GM21786 (cell line): ENCODE measurements at regions not wholly inside any gene's neighbourhood (a gene's known extent, or its start where the extent isn't known, plus 50 kb on each side); places are given as distances from the start of the nearest gene placed in this dataset.

Experiments
- ATAC-seq: cut with Tn5 transposase; IDR thresholded peaks from one replicate; pipeline ENCODE4 v1.9.1; 2021; ENCODE audit not compliant: unreplicated experiment

DNA sequence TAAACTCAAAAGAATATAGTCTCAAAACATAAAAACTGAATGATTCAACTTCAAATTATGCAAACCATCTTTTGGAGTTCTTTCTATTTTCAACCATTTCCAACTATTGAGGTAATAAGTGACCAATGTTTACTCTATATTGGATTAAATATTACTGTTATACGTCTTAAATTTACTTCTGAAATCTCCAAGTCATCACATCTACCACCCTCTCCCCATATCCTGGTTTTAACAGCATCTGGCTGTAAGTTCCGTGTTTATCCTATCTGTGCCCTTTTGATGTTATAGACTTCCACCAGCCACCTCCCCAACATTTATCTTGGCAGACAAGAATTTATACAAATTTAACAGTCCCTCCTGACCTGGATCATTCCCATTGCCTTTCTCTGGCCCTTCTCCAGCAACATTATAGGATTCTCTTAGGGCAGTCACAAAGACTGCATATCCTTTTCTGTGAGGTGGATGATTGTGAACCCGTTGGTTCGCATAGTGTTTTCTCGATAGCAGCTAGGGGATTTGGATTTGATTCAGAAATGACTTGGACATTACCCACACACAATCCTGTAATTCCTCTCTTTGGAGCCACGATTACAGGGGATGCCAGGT lies 313.4 kb upstream of the FMN2 start:
- no peak for ATAC-seq

DNA sequence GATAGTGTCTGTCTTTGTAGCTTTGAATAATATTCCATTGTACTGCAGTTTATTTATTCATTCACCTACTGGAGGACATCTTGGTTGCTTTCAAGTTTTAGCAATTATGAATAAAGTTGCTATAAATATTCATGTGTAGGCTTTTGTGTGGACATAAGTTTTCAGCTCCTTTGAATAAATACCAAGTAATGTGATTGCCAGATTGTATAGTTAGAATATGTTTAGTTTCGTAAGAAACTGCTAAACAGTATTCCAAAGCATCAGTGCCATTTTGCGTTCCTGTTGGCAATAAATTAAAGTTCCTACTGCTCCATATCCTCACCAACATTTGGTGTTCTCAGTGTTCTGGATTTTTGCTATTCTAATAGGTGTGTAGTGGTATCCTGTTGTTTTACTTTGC lies 311.7 kb upstream of the FMN2 start:
- ATAC-seq: no peak

DNA sequence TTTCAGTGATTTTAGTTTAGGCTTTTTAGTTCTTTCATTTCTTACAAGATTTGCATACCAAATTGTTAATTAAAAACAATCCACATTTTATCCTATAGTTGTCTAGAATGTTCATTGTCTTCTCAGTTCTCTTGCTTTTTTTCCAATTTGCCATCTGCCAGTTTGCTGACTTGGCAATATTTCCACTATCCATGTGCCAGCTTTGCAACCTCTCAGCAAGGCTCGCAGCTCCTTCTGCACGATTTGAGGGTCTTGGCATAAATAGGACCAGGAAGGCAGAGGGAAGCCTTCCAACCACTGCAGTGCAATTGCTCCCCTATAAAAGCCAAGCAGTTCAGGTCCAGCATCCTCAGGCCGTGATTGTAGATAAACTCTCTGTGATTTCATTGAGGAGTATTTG lies 306.8 kb upstream of the FMN2 start:
- no peak for ATAC-seq

DNA sequence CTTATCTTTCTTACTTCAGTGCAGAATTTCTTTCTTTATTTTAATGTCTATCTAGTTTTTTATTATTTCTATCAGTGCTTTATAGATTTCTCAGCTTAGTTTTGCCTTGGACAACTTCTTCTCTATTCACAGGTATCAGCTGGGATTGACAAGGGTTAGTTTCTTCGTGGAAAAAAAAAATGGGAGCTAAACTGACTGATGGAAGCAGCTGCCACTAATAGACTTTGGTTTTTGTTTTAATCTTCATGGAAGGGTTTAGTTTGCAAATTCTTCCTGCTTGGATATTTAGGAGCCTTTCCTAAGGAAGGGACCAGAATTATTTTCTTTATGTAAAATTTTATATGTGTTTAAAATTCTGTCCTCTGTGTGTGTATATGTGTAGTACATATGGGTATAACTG lies 306.1 kb upstream of the FMN2 start:
- ATAC-seq: no peak

DNA sequence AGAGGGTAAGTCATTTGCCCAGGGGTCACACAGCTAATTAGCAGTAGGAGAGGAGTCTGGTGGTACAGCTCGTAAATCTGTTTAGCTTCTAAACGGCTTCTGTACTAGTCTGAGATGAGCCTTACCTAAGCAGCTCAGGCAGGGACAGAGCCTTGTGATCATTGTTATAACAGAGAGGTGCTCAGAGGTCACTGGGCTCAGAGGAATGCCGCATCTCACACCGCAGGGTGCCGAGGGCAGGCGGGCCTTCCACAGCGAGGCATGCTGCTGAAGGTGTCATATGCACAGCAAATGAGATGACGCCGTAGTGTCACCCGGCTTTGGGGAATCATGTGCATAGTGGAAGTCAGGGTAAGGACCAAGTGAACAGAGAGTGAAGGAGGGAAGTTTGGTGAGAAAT lies 305.2 kb upstream of the FMN2 start:
- ATAC-seq: no peak

DNA sequence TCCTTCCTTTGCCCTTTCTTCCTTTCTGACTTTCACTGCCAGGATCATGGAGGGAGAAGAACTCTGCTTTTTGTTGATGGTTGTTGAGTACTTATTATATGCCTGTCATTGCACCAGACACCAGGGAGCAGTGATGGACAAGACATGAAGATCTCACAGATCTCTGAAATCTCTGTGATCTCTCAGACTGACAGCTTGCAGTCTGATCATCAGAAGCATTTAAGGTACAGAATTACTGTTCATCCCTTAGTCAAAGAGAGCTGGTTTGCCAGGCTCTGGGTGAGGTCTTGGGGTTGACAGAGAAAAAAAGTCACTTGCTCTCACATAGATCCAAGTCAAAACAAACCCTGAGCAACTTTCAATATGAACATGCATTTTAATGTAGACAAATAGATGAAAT lies 299.5 kb upstream of the FMN2 start:
- ATAC-seq: no peak

DNA sequence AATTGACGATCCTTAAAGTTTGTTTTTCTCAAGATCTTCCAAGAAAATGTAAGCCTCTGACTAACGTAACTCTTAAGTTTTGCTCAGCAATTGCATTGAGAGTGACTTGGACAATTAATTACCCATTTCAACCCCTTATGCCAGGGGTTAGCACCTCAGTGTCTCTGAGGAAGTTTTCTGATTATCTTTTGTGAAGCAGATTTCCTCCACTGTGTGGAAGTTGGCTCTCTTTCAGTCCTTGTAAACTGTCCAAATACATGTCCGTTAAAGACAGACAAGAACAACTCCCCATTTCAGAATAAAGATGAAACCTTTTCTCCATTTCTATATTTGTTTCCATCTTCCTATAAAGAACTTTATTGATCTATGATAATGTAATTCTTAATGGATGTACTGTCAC lies 296.4 kb upstream of the FMN2 start:
- no peak for ATAC-seq

DNA sequence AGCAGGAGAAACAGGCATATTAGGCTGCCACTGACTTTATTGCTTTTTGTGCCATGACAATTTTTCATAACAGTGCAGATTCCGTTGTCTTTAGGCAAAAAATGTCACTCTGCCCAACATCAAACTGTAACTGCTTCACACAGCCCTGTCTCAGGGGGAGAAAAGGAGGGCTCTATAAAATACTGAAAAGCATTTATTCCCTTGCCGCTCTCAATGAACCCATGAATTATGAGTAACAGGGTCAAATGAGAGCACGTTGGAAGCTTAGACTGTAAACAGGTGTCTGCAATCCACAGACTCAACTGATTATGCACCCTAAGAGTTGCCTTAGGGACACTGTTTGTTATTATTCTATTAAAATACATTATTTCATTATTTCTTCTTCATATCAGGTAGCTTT lies 292.1 kb upstream of the FMN2 start:
- ATAC-seq: no peak

DNA sequence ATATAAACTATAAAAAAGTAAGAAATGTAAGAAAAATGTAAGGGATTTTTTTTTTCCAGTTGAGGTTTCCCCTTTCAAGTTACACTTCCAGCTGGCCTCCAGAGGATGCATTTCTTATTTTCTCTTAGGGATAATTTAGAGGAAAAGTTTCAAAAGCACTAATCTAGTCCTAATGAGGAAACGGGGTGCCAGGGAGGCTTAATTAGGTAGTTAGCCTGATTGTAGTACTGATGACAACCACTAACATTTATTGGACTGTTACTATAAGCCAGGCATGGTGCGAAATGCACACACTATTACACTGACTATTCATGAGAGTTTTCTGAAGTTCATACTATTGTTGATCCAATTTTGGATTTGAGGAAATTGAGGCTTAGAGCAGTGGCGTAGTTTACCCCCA lies 290.8 kb upstream of the FMN2 start:
- no peak for ATAC-seq

DNA sequence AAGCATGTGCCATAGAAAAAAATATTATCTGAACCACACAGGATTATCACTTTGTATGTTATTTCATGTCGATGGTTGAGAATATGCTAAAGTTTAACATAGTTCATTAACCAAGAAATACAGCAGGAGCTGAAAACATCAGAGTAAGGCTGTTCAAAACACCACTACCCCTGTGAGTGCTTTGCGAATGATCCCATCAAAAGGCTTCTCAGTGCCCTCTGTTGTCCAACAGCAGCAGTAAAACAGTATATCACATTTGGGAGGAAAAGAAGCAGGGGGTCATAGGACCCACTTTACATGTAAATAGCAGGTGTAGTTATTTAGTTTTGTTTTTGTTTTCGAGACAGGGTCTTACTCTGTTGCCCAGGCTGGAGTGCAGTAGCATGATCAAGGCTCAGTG lies 289.4 kb upstream of the FMN2 start:
- ATAC-seq: no peak

DNA sequence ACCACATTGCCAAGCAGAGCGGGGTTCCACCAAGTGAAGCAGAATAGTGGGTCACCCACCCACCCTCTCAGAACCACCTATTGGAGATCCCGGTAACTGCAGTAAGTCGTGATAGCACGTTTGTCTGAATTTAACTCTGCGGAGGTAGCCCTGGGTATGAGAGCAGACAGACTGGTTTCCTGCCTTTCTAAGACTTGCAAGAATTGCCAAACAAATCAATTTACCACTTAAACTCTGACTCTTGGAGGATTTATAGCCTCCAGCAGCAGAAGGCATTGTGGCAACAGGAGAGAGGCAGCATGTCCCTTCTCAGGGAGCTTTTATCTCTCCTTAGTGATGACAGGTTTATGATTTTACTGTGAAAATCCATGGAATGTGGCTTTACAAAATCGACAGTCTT lies 287.9 kb upstream of the FMN2 start:
- ATAC-seq: no peak

DNA sequence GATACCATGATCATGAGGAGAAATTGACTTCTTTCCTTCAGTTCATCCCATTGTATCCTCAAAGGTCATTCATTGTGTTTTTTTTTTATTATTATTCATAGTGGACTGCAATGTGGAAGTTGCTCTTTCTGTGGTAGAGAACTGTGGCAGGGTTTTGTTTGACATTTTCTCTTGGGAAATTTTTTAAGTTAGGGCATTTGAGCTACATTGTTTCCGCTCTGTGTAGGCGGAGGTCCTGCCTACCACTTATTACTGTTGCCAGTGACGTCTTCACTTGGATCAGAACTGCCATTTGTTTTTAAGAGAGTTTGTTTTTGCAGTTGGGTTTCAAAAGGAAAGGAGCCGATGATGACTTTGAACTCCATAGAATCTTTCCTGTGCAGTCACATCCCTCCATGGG lies 287.4 kb upstream of the FMN2 start:
- no peak for ATAC-seq

DNA sequence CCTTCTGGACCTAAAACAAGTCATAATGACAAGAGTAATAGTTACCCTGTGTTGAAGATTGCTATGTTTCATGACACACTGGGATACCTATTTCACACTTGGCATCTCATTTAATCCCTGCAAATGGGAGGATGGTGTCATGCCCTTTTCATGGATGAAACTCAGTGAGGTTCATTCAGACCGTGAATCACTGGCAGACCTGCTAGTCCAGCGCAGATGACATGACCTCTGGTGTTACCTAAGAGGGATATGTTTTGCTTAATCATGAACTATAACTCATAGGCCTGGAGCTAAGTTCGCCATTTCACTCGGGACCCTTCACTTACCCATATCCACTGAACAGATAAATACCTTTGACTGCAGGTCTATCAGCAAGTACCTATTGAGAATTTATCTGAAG lies 286.6 kb upstream of the FMN2 start:
- ATAC-seq: no peak

DNA sequence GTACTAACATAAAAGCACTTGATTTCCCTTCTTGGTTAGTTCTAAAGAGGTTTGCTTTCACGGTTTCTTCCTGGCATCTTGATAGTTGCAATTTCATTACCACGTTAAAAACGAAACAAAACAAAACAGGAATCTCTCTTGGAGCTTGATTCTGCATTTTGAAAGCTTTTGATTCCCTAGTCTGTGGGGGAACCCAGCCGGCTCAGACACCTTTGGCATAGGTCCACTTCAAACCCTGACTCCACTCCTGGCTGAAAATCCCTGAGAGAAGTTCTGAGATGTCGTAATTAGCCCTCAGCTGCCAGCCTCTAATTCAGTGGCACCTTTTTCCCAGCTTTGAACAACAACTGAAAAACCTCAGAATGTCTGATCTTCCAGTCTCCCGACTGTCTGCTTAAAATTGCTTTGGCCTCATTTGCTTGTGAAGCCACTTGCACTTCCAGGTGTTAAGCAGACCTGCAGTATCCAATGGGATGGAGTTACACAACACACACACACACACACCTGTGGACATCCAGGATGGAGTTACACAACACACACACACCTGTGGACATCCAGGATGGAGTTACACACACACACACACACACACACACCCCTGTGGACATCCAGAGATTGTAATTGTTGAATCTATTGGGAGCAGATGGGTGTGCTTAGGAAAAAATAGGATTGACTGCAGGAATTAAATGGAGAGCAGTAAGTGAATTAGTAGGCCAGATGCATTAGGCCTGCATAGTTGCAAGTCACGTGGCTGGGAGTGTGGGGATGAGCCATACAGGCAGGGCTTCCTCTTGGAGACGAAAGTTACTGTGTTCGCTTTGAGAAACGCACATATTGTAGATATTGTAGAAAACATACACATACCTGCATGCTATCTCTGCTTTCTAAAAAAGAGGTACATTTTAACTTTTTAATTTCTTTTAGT lies 285.6 kb upstream of the FMN2 start:
- no peak for ATAC-seq

DNA sequence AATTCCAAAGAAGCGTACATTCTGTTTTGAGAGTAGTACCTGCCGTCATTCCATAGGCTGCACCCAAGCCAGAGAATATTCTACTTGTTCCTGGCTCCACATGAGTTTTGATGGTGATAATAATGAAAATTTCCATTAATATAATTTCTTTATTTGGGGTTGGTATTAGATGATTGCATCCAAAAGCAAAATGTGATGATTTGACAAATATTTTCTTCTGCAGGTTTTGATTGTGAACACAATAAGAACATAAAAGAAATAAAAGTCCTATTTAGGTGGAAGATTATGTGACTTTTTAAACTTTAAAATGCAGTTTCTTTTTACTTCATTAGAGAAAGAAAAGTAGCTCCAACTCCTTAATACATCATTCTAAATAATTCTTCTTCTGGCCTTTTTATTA lies 284.8 kb upstream of the FMN2 start:
- ATAC-seq: no peak

DNA sequence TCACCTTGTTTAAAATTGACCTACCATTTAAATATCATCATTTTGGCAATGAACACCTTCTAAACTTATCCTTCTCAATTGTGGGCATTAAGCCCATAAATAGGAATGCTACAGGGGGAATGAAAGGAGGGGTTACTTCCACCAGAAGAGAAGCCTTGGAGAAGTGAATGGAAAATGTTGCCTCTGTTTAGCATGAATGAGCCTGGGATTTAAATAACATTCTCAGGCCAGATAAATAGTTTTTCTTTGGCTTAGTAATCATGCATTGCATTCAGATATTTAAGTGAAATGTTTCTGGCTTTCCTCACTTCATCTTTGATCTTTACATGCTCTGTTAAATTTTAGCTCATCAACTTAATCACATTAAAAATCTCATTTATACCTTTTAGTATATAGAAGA lies 284.3 kb upstream of the FMN2 start:
- ATAC-seq: no peak

DNA sequence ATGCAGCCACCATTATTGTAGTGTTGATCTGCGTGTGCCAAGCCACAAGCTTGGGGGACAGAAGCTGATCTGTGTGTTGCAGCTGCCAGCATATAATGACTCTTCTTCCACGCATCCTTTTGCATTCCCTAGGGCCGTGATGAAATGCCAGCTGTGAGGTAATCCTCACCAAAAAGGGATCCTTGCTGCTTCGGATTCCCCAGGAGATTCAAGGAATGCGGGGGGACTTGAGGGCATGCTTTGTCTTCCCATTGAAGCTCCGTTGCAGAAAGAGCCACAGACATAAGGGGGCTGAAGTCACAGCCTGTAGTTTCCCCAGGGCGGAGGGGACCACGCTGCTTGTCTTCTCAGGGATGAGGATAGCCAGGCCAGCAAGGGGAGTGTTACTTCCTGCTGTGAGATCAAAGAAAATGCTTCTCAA lies 281.6 kb upstream of the FMN2 start:
- ATAC-seq: no peak

DNA sequence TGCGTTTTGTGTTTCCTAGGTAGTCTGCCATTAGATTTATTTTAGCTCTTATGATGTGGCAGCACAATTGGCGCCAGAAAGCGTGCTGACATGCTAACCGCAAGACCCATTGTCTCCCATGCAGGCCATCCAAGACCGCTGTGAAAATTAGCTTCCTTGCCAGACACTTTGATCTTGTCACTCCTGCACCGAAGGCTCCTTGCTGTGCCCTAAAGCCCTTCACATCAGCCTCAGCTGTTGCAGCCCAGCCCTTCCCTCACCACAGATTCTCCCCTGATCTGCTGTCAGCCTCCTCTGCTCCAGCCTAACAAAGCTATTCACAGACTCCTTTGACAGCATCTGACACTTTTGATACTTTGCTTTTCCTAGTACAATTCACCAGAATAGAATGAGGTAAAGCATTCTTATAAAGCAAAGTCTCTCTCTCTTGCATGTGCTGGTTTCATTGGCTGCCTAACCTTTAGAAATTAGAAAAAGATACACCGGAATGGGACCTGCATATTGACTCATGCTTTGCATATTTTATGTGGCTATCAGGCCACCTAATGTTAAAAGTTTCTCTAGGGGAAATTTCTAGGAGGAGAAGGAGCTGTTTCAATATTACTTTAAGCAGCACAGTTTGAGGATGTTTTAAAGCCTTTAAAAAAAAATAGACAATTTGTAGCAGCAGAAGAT lies 280.3 kb upstream of the FMN2 start:
- ATAC-seq: no peak

DNA sequence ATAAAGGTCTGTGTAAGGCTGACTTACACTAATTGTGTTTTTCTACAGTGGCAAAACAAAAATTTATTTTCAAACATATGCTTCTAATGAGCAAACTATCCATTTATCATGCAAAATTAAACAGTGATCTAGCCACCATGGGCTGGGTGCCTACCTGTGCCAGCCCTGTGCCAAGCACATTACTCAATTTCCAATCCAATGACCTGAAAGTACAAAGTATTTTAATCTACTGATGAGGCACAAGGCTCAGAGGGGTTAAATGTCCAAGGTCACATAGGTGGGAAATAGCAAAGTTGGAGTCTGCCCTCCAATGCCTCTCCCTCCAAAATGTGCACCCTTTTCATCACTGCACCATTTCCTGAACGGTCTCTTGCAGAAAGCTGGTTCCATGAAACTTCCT lies 279.1 kb upstream of the FMN2 start:
- no peak for ATAC-seq

DNA sequence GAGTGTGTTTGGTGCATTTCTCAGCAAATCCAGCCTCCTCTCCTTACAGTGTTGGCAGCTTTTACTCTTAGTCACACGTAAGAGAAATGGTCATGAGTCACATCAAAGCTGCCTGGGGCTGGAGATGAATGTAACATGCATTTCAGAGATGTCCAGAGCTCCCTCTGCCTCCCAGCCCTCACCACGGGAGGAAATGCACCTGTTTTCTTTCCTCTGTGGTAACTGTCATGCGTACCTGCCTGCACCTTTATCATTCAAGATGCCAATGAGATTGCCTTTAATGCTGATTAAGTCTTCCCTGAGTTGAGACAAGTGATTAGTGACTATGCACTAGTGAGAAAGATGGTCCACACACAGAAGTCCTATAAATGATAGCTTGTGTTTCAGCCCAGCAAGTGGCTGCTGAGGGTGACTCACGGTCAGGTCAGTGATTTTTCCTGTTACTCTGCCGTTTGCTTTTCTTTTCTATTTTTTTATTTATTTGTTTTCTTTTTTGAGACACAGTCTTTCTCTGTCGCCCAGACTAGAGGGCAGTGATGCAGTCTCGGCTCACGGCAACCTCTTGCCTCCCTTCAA lies 277.3 kb upstream of the FMN2 start:
- ATAC-seq: no peak

DNA sequence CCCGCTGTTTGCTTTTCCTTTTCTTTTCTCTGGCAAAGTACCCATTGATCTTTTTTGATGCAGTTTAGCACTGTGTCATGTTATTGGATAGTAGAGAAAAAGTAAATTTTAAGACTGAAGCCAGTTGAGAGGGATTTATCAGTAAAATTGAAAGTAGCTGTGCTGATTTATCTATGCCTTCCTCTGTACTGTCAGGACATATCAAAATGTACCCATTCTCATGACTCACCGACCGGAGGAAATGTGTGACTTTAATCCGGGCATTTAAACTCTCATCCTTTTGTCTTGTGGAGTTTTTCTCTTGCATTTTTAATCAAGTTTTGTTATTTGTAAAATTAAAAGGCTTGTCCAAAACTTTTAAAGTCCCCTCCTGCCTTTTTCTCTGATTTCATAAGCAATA lies 276.6 kb upstream of the FMN2 start:
- ATAC-seq: no peak
